ENCODE measurements at regions not wholly inside any gene's neighbourhood (a gene's known extent, or its start where the extent isn't known, plus 50 kb on each side); places are given as distances from the start of the nearest gene placed in this dataset.

DNA sequence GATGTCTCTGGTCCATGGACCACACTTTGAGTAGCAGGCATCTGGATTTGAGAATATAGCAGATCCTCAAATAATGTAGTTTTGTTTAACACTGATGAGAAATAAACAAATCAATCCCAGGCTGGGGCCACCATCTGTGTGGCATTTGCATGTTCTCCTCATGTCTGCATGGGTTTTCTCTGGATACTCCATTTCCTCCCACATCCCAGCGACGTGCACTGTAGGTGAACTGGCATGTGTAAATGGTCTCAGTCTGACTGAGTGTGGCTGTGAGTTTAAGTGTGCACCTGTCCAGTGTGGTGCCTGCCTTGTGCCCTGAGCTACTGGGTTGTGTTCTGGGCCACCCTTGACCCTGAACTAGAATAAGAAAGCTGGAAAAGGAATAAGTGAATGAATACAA, 66.3 kb upstream of the NANOGP8 start:
- no peak for DNase-seq

DNA sequence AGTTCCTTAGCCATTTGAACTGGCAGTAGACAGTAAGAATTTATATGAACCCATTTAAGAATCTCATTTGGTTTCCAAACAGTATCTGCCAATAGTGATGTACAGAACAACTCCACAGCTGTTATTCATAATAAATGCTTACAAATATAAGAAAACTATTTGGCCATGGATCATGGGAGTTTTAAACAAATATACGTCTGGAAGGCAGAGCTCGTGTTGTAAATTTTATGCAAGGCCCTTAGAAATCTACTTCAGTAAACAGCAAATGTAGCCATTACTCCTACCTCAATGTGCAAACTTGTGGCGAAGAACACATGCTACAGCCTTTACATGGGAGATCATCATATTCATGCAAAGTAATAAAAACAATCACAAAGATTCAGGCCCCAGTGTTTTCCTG, 65.3 kb upstream of the NANOGP8 start:
- no peak for DNase-seq

DNA sequence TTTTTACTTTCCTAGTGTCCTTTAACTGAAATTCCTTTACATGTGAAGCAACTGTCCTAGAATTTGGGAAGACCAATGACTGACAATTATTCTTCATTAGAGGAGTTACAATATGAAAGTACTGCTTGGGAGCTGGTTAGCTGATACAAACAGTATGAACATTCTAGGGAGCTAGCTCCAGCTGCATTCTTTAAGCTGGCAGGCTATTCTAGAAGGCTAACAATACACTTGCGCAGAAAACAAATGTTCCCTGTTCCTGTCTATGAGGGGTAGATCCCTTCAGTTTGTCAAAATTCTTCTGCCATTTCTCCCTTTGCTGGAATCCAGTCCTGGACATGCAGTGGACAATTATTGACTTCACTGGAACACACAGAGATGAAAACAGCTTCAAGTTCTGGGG, 60.2 kb upstream of the NANOGP8 start:
- DNase-seq, result no peak

DNA sequence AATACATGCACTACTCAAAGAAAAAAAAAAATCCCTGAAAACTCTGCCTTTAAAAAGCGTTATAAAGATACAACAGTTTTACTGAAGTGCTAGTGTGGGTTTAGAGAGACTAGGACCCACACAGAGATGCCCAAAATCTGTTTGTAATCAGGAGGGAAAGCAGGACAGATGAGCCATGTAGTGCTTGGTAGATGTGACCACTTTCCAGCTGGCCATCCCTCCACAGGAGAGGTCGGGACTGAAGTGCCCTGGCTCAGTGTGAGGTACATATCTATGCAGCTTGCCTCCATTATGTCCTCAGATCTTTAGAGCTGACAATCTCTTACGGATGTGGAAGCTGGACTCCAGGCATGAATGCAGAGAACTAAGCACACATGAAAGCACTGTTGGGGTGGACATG, 57.5 kb upstream of the NANOGP8 start:
- peak; percentile 7 for DNase-seq

DNA sequence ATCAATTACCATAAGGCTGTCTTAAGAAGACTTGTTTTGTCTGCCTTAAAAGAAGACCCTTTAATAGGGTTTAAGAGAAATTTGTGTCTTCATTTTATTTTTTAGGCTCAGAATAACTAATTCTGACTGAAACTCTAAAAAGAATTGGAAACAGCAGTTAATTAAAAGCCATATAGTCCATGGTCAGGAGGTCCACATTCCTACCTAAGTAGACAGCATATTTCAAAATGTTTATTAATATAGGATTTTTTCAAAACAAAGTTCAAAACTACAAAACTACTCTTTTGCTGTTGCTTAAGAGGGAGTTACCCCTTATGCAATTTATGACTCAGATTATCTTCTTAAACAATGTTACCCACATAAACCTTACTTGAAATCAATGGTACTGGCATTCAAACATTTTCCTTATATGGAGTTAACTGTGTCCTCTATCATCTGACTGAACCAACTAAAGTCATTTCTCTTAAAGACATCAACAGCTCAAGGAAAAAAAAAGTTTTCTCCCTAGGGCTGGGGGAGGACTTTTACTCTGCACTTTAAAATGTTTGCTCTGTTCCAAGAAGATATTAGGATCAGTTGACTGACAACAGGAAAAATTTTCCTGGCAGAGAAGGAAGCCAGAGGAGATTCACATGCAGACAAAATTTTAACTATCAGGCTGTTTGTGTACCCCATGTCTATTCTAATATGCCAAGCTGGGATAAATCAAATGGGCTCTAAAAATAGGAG, 56.8 kb upstream of the NANOGP8 start:
- peak; percentile 79 for DNase-seq

DNA sequence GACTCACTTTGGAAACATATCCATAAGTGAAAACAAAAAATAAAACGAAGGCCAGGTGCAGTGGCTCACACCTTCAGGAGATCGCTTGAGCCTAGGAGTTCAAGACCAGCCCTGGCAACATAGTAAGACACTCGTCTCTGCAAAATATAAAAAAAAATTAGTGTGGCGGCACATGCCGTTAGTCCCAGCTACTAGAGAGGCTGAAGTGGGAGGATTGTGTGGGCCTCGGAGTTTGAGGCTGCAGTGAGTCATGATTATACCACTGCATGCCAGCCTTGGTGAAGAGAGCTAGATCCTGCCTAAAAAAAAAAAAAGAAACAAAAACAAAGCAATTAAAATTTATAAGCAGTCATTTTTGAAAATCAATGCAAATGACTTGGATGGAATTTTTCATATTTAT, 54.7 kb upstream of the NANOGP8 start:
- DNase-seq, result no peak

DNA sequence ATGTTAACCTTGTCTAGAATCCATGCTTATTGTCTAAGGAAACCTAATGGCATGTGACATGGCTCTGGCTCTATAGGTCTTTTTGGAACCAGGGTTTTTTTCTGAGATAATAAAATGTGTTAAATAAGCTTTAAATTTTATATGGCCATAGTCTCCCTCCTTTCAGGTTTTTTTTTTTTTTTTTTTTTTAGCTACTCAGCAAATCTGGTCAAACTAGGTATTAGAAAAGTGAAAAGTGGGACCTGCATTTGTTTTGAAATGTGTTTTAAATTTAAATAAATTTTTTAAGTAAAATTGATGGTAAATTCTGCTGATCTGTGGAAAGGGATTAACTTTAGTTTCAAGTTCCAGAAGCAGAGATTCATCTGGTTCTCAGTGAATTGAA, 52.1 kb upstream of the NANOGP8 start:
- no peak for DNase-seq

DNA sequence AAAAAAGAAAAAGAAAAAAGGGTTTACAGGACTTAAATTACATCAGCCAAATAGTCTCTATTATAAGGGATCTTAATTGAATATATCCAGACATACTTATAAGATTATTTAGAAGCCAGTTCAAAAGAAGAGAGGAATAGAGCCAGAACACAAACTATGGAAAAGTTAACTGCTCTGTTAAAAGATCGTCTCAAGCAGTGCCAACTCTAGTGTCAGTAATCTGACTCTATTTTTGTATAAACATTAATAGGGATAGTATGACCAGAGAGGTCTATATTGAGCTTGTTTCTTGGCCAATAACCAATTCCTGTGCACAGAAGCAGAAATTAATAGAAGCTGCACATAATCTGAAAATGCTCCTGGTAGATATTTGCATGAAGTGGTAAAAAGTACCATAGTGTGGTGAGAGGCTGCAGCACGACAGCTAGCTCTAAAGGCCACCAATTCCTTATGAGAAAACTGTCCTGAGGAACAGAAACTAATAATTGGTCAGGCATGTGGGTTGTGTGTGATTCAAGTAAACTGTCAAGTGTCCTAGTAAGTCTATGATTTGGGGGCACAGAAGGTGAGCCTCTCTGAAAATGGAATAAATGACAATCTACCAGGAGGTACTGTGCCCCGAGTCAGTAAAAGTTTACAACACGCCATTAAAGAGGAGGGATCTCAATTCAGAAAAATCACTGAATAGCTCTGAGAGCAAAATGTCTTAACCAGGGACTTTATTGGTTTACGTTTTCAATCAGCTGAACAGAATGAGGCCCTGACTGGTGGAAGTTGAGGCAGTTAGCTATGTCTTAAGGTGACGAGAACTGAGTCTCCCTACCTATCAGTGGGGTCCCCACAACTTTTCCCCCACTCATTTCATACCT, 51.5 kb upstream of the NANOGP8 start:
- DNase-seq, result no peak
